HG03280 (cell line): ENCODE measurements at regions not wholly inside any gene's neighbourhood (a gene's known extent, or its start where the extent isn't known, plus 50 kb on each side); places are given as distances from the start of the nearest gene placed in this dataset.
A peak's percentile ranks its signal among the peaks of the same experiment; 100 is the strongest.
"Not testable (repeated sequence)": the region's sequence is repeated elsewhere in the genome, so short reads cannot be mapped to it uniquely, and the experiment has no call there.

Source experiments
- ATAC-seq: cut with Tn5 transposase; IDR thresholded peaks from one replicate; pipeline ENCODE4 v1.9.1; 2021; ENCODE audit warnings: mild to moderate bottlenecking, moderate library complexity; ENCODE audit not compliant: unreplicated experiment

DNA sequence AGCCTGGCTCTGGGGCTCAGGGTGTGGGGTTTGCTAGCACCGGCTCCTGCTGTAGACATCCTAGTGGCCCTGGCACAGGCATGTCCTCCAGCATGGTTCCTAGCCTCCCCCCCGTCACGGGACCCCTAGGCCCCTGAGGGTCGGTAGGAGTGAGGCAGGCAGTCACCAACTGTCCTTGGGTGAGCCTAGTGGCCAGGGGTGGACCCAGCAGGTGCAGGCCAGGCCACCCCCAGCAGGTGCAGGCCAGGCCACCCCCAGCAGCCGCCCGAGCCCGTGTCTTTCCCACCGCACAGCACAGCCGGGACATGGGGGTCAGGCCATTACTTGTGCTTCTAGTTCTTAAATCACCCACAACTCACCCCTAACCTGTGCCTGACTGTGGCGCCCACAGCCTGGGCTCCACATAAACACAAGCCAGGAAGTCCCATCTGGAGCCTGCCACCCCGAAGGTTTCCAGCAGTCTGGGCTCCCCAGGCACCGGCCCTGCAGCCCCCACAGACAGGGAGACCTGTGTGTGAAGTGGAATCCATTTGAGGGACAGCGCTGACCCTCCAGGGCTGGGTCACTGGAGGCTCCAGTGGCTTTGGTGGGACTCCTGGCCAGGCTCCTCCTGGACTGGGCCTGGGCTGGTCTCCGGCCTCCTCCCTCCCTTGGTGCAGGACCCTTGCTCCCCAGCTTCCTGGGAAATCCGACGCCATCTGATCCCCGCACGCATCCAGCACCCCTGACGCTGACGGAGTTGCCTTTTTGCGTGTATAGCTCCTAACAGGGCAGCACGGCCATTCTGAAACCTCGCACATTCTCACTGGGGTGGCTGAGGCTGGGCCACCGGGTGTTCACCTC, 114.1 kb upstream of the LPCAT1 start:
- no peak for ATAC-seq

DNA sequence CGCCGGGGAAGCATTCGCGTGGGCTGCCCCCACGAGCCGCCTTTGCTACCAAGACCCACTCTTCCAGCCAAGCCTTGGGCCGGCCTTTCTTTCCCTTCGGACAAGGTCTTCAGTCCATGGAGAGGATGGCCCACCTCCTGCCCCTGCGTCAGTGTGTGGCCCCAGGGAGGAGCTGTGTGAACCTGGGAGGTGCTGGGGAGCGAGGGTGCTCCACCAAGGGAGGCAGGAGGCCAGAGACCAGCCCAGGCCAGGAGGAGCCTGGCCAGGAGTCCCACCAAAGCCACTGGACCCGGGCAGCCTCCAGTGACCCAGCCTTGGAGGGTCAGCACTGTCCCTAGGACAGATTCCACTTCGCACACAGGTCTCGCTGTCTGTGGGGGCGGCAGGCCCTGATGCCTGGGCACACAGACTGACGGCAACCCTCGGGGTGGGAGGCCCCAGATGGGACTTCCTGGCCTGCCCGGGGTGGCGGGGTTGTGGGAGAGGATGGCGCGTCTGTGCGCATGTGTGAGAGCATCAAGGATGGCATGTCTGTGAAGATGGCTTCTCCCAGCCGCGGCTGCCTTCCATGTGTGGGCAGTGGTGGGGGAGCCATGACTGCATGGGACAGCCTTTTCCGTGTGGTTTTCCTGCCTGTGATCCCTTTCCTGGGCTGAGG, 113.3 kb upstream of the LPCAT1 start:
- no peak for ATAC-seq

DNA sequence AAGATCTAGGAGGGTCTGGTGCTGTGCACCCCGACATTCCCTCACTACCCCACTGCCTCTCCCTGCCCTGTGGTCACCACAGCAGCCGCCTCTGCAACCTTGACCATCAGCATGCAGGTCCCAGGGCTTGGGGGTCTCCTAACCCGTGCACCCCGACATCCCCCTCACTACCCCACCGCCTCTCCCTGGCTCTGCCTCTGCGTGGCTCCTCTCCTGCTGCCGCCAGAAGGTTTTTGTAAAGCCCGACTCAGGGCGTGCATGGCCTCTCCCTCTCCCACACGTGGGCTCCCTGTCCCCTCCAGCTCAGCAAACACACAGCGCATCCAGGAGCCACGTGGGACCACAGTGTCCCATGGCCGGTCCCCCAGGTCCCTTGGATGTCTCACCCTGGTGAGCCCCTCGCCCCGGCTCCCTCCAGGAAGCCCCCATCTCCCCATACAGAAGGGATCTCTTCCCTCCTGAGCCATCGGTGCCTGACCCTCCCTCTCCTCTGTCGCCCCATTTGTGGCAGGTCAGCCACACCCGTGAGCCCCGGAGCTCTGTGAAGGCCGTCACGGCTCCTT, 112.5 kb upstream of the LPCAT1 start:
- ATAC-seq: not testable (repeated sequence)

DNA sequence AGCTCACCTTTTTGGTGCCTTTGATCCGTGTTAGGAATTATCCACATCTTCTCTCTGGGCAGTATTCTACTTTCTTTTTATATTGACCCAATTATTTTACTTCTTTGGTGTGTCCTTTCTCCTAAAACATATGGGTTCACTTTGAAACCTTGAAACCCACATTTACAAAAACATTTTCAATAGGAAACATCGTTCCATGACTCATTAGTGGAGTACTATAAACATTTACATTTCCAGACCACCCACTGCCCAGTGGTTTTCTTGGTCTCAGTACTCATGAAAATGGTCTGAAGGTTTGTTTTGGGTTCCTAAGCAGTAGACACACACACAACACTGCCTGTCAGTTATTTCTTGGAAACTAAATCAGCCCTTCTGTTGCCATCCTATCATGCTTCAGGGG, 111.7 kb upstream of the LPCAT1 start:
- not testable (repeated sequence) for ATAC-seq

DNA sequence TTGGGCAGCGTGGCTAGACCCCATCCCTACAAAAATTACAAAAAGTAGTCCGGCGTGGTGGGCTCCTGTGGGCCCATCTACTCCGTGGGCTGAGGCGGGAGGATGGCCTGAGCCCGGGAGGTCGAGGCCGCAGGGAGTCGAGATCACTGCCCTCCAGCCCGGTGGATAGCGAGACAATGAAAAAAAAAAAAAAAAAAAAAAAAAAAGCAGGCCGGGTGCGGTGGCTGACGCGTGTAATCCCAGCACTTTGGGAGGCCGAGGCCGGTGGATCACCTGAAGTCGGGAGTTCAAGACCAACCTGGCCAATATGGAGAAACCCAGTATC, 110.5 kb upstream of the LPCAT1 start:
- no peak for ATAC-seq

DNA sequence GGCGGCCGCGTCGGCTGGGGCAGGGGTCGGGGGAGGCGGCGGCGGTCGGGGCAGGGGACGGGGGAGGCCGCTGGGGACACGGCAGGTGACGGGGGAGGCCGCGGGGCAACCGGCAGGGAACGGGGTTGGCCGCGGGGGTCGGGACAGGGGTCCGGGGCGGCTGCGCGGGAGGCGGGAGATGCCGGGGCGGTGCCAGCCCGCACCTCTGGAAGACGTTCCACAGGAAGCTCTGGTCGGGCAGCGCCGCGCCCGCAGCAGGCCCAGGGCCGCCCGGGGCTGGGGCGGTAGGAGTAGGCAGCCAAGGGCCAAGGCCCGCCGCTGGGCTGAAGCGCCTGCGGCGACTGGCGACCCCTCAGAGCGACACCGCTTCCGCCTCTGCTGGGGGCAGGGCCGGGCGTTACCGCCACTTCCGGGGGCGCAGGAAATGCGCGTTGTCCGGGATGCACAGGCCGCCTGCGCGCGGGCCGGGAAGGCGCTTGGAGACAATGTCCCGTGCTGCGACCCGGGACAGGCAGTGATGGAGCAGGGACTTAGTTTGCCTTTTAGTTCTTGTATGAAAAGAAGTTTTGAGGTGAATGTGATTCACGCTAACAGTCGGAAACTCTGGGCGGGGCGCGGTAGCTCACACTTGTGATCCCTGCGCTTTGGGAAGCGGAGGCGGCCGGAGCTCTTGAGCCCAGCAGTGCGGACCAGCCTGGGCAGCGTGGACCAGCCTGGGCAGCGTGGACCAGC, 110.0 kb upstream of the LPCAT1 start:
- ATAC-seq: peak; percentile 92

DNA sequence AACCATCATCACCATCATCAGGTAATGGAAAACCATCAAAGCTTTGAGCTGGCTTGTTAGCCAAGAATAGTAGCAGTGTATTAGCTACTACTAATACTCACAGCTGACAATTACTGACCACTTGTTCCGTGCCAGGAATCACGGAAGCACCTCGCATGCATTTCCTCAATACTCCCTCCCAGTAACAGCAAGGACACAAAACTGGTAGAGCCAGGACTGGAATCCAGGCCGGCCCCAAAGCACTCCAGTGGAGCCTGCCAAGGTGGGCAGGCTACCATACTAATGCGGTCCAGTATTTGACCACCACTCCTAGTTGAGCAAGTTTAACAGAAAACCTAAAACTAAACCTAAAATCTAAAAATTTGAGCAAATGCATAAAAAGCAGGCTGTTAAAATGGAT, 107.2 kb upstream of the LPCAT1 start:
- not testable (repeated sequence) for ATAC-seq

DNA sequence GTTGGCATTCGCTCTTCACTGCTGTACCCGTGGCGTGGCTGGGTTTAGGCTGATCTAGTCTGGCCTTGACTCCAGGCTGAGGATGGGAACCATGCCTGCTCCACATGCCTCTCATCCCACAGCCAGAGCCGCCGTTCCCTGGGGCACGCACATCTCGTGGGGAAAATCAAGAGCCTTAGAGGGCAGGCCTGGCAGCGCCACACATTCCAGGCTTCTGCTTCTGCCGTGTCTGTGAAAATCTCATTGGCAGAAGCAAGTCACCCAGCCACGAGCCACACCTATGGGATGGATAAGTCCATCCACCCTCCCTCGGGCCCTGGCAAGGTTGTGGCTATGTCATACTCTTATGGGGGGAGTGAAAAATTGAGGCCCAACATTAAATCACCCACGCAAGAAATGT, 102.6 kb upstream of the LPCAT1 start:
- not testable (repeated sequence) for ATAC-seq

DNA sequence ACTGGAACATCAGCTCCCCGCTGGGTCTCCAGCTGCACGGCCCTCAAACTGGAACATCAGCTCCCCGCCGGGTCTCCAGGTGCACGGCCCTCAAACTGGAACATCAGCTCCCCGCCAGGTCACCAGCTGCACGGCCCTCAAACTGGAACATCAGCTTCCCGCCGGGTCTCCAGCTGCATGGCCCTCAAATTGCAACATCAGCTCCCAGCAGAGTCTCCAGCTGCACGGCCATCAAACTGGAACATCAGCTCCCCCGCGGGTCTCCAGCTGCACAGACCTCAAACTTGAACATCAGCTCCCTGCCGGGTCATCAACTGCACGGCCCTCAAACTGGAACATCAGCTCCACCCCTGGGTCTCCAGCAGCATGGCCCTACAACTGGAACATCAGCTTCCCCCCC, 95.8 kb upstream of the LPCAT1 start:
- not testable (repeated sequence) for ATAC-seq

DNA sequence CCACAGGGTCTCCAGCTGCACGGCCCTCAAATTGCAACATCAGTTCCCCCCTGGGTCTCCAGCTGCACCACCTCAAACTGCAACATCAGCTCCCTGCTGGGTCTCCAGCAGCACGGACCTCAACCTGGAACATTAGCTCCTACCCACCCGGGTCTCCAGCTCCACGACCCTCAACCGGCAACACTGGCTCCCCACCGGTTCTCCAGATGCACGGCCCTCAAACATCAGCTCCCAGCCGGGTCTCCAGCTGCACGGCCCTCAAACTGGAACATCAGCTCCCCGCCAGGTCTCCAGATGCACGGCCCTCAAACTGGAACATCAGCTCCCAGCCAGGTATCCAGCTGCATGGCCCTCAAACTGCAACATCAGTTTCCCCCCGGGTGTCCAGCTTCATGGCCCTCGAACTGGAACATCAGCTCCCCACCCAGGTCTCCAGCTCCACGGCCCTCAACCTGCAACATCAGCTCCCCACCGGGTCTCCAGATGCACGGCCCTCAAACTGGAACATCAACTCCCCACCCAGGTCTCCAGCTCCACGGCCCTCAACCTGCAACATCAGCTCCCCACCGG, 94.6 kb upstream of the LPCAT1 start:
- ATAC-seq: not testable (repeated sequence)

DNA sequence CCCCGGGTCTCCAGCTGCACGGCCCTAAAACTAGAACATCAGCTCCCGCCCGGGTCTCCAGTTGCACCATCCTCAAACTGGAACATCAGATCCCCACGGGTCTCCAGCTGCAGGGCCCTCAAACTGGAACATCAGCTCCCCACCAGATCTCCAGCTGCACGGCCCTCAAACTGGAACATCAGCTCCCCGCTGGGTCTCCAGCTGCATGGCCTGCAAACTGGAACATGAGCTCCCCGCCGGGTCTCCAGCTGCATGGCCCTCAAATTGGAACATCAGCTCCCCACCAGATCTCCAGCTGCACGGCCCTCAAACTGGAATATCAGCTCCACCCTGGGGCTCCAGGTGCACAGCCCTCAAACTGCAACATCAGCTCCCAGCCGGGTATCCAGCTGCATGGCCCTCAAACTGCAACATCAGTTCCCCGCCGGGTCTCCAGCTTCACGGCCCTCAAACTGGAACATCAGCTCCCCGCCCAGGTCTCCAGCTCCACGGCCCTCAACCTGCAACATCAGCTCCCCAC, 93.5 kb upstream of the LPCAT1 start:
- not testable (repeated sequence) for ATAC-seq

DNA sequence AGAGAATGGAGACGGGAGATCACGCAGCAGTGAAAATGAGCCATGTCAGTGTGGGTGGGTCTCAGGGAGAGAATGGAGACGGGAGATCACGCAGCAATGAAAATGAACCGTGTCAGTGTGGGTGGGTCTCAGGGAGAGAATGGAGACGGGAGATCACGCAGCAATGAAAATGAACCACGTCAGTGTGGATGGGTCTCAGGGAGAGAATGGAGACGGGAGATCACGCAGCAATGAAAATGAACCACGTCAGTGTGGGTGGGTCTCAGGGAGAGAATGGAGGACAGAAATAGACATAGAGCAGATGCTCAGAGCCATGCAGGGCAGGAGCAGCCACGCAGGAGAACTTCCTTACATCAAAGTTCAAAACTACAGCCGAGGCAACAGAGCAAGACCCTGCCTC, 89.8 kb upstream of the LPCAT1 start:
- not testable (repeated sequence) for ATAC-seq

DNA sequence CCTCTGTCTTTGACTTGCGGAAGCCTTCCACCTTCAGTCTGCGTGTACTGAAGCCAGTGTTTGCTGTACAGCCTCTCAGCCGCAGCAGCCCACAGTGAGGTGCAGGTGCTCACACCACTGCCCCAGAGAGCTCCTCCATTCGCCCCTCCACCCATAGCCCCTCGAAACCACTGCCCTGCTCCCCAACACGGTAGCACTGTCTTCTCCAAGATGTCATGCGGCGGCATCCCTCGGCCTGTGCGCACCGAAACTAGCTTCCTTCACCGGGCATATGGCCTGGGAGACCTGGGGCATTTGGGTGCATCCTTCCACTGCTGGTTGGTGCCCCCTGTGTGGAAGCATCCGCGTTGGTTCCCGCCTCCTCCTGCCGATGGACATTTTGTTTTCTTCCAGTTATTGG, 86.8 kb upstream of the LPCAT1 start:
- not testable (repeated sequence) for ATAC-seq

DNA sequence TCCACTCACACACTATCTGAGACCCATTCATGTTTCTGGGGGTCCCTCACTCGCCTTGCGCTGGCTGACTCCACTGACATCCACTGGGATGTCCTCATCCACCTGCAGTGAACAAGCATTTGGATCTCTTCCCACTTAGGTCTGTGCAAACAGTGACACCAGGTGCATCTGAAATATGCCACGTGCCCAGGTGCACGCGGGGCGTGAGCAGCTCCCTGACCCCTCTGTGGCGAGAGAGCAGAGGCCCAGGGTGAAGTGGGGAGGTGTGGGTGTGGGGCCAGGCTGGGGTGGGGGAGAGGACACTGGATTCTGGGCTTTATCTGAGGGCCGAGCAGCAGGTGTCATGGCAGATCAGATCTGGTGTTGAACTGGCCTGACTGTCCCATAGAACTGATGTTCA, 85.4 kb upstream of the LPCAT1 start:
- not testable (repeated sequence) for ATAC-seq

DNA sequence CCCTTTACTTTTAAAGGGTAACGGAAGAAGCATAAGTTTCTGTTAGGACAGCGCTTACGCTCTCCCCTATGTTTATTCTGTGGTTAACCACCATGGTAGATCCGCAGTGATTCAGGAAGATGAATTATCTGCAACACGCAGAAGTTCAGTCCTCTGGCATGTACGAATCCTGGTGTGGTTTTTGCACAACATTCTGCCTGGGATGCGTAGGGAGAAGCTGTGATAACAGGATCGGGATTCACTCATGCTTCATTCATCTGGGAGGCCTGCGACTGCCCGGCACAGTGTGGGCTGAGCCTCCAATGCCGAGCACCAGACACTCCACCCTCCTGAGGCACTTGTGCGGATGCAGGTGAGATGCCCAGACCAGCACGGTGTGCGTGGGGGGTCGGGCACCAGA, 84.6 kb upstream of the LPCAT1 start:
- not testable (repeated sequence) for ATAC-seq

DNA sequence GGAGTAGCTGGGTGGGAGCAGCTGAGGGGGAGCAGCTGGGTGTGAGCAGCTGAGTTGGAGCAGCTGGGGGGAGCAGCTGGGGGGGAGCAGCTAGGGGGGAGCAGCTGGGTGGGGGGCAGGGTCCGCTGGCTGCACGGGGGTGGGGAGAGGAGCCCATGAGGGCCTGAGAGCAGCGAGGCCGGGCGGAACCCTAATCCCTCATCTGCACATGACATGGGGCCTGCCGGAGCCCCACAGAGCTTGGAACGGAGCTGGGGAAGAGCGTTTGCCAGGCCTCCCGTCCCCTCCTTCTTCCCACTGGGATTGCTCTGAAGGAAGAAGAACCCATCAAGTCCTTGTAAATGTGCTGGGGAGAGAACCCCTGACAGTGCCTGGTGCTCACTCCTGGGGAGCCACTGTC, 83.2 kb upstream of the LPCAT1 start:
- not testable (repeated sequence) for ATAC-seq

DNA sequence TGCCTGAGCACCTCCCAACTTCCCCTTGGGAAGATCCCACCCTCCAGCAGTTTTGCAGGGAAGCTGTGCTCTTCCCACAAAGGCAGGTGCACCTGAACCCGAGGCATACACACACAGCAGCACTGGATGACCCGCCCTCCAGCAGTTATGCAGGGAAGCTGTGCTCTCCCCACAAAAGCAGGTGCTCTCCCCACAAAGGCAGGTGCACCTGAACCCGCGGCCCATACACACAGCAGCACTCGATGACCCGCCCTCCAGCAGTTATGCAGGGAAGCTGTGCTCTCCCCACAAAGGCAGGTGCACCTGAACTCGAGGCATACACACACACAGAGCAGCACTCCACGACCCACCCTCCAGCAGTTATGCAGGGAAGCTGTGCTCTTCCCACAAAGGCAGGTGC, 80.2 kb upstream of the LPCAT1 start:
- not testable (repeated sequence) for ATAC-seq

DNA sequence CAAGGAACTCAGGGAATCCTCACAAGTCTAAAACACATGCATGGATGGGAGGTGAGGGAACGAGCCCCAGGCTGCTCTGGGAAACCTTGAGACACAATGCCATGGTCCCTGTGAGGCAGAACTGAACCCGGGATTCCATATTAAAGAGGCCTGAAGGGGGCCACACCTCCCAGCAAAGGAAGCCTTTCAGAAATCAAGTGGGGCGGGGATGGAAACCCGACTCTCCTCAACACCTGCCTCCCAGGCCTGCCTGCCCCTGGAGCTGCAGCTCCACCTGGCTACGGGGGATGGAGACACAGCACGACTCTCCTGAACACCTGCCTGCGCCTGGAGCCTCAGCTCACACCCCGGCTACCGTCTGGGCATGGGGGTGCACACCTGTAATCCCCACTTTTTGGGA, 77.8 kb upstream of the LPCAT1 start:
- ATAC-seq: not testable (repeated sequence)

DNA sequence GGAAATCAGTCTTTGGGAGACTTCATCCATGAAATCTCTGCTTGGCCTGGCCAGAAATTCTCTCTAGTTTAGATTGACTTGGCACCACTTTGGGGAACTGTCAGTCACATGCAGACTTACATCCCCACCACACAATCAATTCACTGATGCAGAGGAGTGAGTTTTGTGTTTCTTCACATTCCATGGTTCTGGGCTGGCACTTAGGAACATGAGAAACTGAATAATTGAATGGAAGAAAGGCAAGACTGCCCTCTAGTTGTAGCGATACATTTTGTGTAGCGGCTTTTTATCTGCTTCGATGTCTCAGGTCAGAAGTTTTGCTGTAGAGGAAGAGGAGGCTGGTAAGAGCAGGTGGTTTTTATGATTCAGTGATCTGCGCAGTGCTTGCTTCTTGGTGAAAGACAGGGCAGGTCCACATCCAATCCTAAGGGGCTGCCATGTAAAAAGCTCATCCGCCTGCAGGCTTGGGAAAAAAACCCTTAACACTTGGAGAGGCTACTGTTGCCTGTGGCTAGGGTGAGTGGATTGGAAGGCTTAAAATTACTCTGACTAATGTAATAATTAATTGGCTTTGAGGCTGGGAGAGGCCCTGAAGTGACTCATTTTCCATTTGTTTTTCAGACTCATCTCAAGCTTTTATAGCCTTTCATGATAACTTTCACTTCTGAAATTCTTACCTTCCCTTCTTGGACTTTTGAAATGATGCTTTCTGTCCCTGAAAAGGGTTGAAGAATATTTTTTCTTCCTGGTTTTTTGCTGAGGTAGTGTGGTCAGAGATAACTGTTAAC, 75.4 kb upstream of the LPCAT1 start:
- ATAC-seq: not testable (repeated sequence)

DNA sequence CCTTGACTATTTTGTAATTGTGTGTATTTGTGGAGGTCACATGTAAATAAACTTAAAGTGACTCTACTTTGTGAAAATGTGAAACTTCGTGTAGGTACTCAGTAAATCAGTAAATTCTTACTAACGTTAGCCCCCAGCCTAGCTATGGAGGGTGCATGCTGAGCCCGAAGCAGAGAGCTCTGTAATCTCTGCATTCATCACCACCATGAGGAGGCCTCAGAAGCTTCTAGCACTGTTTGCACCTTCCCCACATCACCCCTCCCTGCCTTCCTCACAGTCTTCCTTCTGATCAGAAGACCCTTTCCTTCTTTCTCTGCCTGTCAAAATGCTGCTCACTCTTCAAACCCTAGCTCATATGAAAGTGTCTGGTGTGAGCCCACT, 73.3 kb upstream of the LPCAT1 start:
- not testable (repeated sequence) for ATAC-seq
